ENCODE measurements at regions not wholly inside any gene's neighbourhood (a gene's known extent, or its start where the extent isn't known, plus 50 kb on each side); places are given as distances from the start of the nearest gene placed in this dataset.

DNA sequence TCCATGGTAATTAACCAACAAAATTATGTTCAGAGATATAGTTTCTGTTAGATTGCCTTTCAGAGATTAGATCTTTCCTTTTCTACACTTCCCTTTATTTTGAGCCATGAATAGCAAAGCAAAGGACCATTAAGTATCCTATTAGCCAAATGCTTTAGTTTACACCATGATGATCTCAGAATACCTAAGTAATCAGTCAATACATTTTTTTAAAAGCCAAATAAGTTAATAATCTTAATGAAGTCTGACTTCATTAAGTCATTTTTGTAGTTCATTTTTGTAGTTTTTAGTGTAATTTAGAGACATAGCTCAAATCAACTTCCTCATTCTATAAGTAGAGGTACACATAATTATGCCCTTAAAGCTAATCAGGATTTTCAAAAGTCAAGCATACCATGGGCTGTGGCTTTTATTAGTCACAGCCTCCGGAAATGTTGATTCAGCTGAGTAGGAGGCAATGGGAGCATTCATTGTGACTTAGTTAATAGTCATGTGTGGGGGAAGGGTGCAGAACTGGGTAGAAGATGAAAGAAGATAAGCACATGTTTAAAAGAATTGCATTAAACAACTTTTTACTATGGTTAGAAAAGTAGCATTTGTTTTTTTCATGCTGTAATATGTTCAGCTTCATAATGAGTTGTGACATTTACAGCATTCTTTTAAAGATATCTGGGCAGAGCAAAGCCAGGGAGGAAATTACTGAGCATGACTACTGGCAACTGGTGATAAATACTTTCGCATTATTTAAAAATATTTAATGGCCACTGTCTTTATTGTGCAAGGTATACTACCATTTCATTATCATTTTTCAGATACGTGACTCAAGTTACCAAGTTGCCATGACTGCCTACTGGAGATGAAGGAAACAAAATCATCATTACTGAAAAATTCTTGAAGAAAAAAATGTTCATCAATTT, 57.3 kb upstream of the CCDC71L start:
- no peak for TF ChIP-seq CTCF (IDR thresholded peaks at IDR 0.05)
- Histone ChIP-seq H3K4me3 (no peak overlapping the region), H3K36me3 (no peaks in the 10 kb centered on the region), H3K27ac (peak overlapping the region in 7 of 10 donors; percentile 1 to 83 (median 26)), H3K4me1 (peaks cover 0 to 52% (median 6%) of the 10 kb centered on the region in 9 donors), H3K9me3 (peaks cover 0 to 5% (median 0%) of the 10 kb centered on the region in 11 donors), H3K27me3 (peaks cover 0 to 5% (median 0%) of the 10 kb centered on the region in 7 donors)
- DNase-seq (peak in 1 of 2 donors; percentile 36), ATAC-seq (peak; percentile 68 to 91 (median 80))
- intact Hi-C loops (cut with DNase I): loop anchor here in 2 of 10 donors (5.0 kb wide), 2 partner anchors 51 to 56 kb away; partner anchors contain the start of gene CCDC71L (in 1 of the 2)
- 33 to 45% methylated on average over 3 of the region's 3 CpGs for WGBS, 2 donors

GRCh38 chr7:106720641-106721040, 59.7 kb upstream of the CCDC71L start:
- DNase-seq: no peak
- 70 to 76% methylated on average over 2 of the region's 2 CpGs for WGBS, 2 donors
- peaks cover 0 to 5% (median 0%) of the 10 kb centered on the region in 7 donors for H3K27me3 ChIP-seq
- no peak for ATAC-seq
- H3K4me1 ChIP-seq: peaks cover 0 to 52% (median 6%) of the 10 kb centered on the region in 9 donors
- intact Hi-C loops (cut with DNase I): no loop called here
- TF ChIP-seq CTCF (IDR thresholded peaks at IDR 0.05): no peak
- peaks cover 0 to 1% (median 0%) of the 10 kb centered on the region in 11 donors for H3K9me3 ChIP-seq
- H3K27ac ChIP-seq: no peak overlapping the region
- H3K4me3 ChIP-seq: no peak overlapping the region
- H3K36me3 ChIP-seq: no peaks in the 10 kb centered on the region

DNA sequence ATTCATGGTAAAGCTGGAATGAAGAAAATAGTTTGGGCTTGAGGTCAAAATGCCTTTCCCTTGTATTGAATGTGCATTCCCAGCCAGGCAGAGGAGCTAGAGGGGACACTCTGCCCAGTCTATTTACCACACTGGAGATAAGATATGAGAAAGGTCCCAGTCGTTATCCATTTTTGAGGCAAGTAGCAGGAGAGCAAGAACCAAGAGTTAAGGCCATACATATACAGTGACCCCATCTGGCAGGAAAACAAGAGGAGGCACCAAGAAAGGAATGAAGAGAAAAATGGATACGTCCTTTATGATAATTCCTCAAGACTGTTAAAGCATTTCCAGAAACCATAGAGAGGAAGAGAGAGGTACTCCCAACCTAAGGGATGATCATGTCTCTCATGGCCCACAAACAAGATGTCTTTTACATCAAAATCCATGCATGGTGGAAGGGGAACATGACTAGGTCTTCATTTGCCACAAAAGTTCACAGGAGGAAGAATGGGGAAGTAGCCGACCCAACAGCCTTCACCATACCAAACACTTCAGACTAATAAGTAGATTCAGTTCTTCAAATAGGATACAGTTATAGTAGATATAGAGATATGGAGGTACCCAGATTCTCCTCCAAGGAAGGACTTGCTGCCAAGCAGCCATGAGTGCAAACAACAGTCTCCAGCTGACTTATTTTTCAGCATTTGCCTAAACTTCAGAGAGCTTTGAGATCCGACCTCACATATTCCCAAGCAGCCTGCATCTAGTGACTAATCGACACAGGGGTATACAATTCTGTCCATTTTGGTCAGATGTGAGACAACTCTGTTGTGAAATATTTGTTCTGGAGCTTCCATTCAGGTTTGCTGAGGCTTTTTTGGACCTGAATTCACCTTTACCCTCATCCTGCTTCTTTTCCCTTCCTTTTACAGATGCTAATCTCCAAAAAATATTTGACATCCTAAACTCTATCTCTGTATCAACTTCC, 61.1 kb upstream of the CCDC71L start:
- Histone ChIP-seq H3K36me3 (no peaks in the 10 kb centered on the region), H3K27ac (no peak overlapping the region), H3K4me3 (no peak overlapping the region), H3K27me3 (peaks cover 0 to 5% (median 0%) of the 10 kb centered on the region in 7 donors), H3K4me1 (peaks cover 0 to 44% (median 6%) of the 10 kb centered on the region in 9 donors), H3K9me3 (peaks cover 0 to 6% (median 0%) of the 10 kb centered on the region in 11 donors)
- TF ChIP-seq CTCF (IDR thresholded peaks at IDR 0.05): no peak
- 82 to 85% methylated on average over 5 of the region's 5 CpGs for WGBS, 2 donors
- ATAC-seq: peak in 1 of 8 donors; percentile 17
- intact Hi-C loops (cut with DNase I): no loop called here
- no peak for DNase-seq

DNA sequence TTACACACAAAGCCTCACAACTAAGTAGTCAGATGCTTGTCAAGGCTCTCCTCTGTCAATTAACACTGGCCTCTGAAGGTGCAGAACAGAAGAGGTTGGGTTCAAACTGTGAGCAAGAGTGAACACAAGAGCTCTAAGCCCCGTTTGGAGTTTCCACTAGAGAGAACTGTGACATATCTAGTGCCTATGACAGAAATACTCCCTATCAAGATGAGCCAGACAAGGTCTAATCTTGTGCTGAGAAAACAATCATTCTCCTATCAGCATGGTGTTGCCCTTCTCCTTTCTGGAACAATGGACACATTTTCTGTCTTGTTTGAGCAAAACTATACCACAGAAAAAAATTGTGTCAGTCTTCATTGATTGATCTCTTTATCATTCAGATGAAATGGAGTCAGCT, 62.4 kb upstream of the CCDC71L start:
- intact Hi-C loops (cut with DNase I): no loop called here

More for the DNA sequence above, 62.4 kb upstream of the CCDC71L start:
- H3K4me1 ChIP-seq: peaks cover 0 to 31% (median 5%) of the 10 kb centered on the region in 9 donors
- peaks cover 0 to 6% (median 0%) of the 10 kb centered on the region in 11 donors for H3K9me3 ChIP-seq
- ATAC-seq (no peak), DNase-seq (no peak)
- H3K36me3 ChIP-seq: no peaks in the 10 kb centered on the region
- TF ChIP-seq CTCF (IDR thresholded peaks at IDR 0.05): no peak
- H3K27ac ChIP-seq: no peak overlapping the region
- peaks cover 0 to 5% (median 0%) of the 10 kb centered on the region in 7 donors for H3K27me3 ChIP-seq
- H3K4me3 ChIP-seq: no peak overlapping the region
- 23 to 39% methylated on average over 1 of the region's 1 CpG for WGBS, 2 donors
